BJ (cell line): ENCODE measurements at regions not wholly inside any gene's neighbourhood (a gene's known extent, or its start where the extent isn't known, plus 50 kb on each side); places are given as distances from the start of the nearest gene placed in this dataset.
"Not testable (repeated sequence)": the region's sequence is repeated elsewhere in the genome, so short reads cannot be mapped to it uniquely, and the experiment has no call there.

Experiments
- CTCF ChIA-PET: fragments of 350-600 bp; formaldehyde crosslinking; extraction: SDS; loops from one replicate; lab custom pipeline; 2021; ENCODE audit warnings: antibody characterized with exemption, inconsistent platforms; lab: Yijun Ruan, JAX
- POLR2A ChIA-PET: fragments of 300-600 bp; sonication (Branson Sonifier 250); formaldehyde crosslinking; extraction: SDS; loops from one replicate; lab custom pipeline; 2021; ENCODE audit warnings: antibody characterized with exemption; lab: Charles Lee
- DNase-seq: peaks from one replicate; pipeline ENCODE4 v3.0.0-alpha.2; 2011; ENCODE audit warnings: low read depth
- H3K27me3 ChIP-seq: 2 replicates; pipeline ENCODE4 v1.6.0; 2011; ENCODE audit warnings: low read length; ENCODE audit not compliant: control insufficient read depth, insufficient read depth
- H3K36me3 ChIP-seq: 2 replicates; pipeline ENCODE4 v1.5.1; 2011; ENCODE audit warnings: low read length; ENCODE audit not compliant: control insufficient read depth, insufficient read depth
- H3K4me3 ChIP-seq: 2 replicates; pipeline ENCODE4 v1.5.1; 2011; ENCODE audit warnings: low read depth, mild to moderate bottlenecking, control low read depth, low read length
- CTCF ChIP-seq: IDR thresholded peaks from 2 replicates; pipeline ENCODE4 v1.5.1; 2011; ENCODE audit warnings: low read depth, mild to moderate bottlenecking, control low read depth, inconsistent platforms, low read length, moderate library complexity; ENCODE audit not compliant: insufficient read depth

- DNase-seq: no peak
- H3K36me3 ChIP-seq: no peaks in the 10 kb centered on the region
- CTCF ChIA-PET: no interaction called here
- H3K4me3 ChIP-seq: no peak overlapping the region
- POLR2A ChIA-PET: no interaction called here
- no peak for TF ChIP-seq CTCF
- no peaks in the 10 kb centered on the region for H3K27me3 ChIP-seq
Observed at GRCh38 chr10:3567291-3567963, 217.6 kb downstream of the KLF6 start.

- ChIA-PET POLR2A (no interaction called here), CTCF (no interaction called here)
- no peaks in the 10 kb centered on the region for H3K36me3 ChIP-seq
- no peak for TF ChIP-seq CTCF
- no peak overlapping the region for H3K4me3 ChIP-seq
- H3K27me3 ChIP-seq: no peaks in the 10 kb centered on the region
- DNase-seq: no peak
Observed at GRCh38 chr10:3566627-3567026, 218.4 kb downstream of the KLF6 start.

GRCh38 chr10:3564346-3565002, 220.5 kb downstream of the KLF6 start:
- ChIA-PET POLR2A (no interaction called here), CTCF (interaction anchor here (1.0 to 1.1 kb wide), 2 partner anchors 10 to 44 kb away, joined by 4 to 5 read pairs; no protein-coding TSS in a partner anchor)
- H3K27me3 ChIP-seq: no peaks in the 10 kb centered on the region
- no peaks in the 10 kb centered on the region for H3K36me3 ChIP-seq
- DNase-seq: no peak
- no peak for TF ChIP-seq CTCF
- H3K4me3 ChIP-seq: no peak overlapping the region

GRCh38 chr10:3563298-3563697, 221.7 kb downstream of the KLF6 start:
- TF ChIP-seq CTCF: no peak
- no peak overlapping the region for H3K4me3 ChIP-seq
- CTCF ChIA-PET: interaction anchor here (1.1 kb wide), 1 partner anchor 28 kb away, joined by 3 read pairs; no protein-coding TSS in a partner anchor
- DNase-seq: no peak
- H3K36me3 ChIP-seq: no peaks in the 10 kb centered on the region
- no peaks in the 10 kb centered on the region for H3K27me3 ChIP-seq
- POLR2A ChIA-PET: no interaction called here

GRCh38 chr10:3560628-3561027, 224.4 kb downstream of the KLF6 start:
- POLR2A ChIA-PET, H3K36me3 ChIP-seq, H3K4me3 ChIP-seq, DNase-seq, CTCF ChIA-PET, H3K27me3 ChIP-seq: not testable (repeated sequence)
